Loucy (cell line): ENCODE measurements at regions not wholly inside any gene's neighbourhood (a gene's known extent, or its start where the extent isn't known, plus 50 kb on each side); places are given as distances from the start of the nearest gene placed in this dataset.
A peak's percentile ranks its signal among the peaks of the same experiment; 100 is the strongest.

Experiments
- H2AFZ ChIP-seq: fragments of 200-600 bp; sonication (generic); 2 replicates; pipeline ENCODE4 v1.6.0; 2016; ENCODE audit warnings: antibody characterized with exemption, mild to moderate bottlenecking, low read length, moderate library complexity
- H3F3A ChIP-seq: fragments of 200-600 bp; 2 replicates; pipeline ENCODE4 v1.6.0; 2016; ENCODE audit warnings: antibody characterized with exemption, low read depth, mild to moderate bottlenecking
- H3K27me3 ChIP-seq: fragments of 200-600 bp; sonication (generic); 2 replicates; pipeline ENCODE4 v1.6.1; 2014; ENCODE audit warnings: low read length, mild to moderate bottlenecking; ENCODE audit not compliant: insufficient read depth, poor library complexity, severe bottlenecking
- H3K36me3 ChIP-seq: fragments of 200-600 bp; sonication (generic); 2 replicates; pipeline ENCODE4 v1.6.1; 2016; ENCODE audit warnings: low read length; ENCODE audit not compliant: insufficient read depth
- H3K4me1 ChIP-seq: fragments of 200-600 bp; sonication (generic); 2 replicates; pipeline ENCODE4 v1.5.1; 2014; ENCODE audit warnings: low read length, mild to moderate bottlenecking; ENCODE audit not compliant: insufficient read depth, poor library complexity, severe bottlenecking
- H3K4me2 ChIP-seq: fragments of 200-600 bp; sonication (generic); 2 replicates; pipeline ENCODE4 v1.6.0; 2014; ENCODE audit warnings: antibody characterized with exemption, low read length, low read depth, mild to moderate bottlenecking; ENCODE audit not compliant: poor library complexity, severe bottlenecking
- H3K4me3 ChIP-seq: fragments of 200-600 bp; sonication (generic); 2 replicates; pipeline ENCODE4 v1.5.1; 2014; ENCODE audit warnings: low read length, mild to moderate bottlenecking, mixed read lengths; ENCODE audit not compliant: poor library complexity, severe bottlenecking
- H3K79me2 ChIP-seq: fragments of 200-600 bp; sonication (generic); 2 replicates; pipeline ENCODE4 v1.6.1; 2014; ENCODE audit warnings: low read length; ENCODE audit not compliant: insufficient read depth
- H3K9ac ChIP-seq: fragments of 200-600 bp; sonication (generic); 2 replicates; pipeline ENCODE4 v1.6.0; 2014; ENCODE audit warnings: mild to moderate bottlenecking, low read depth, low read length, moderate library complexity; ENCODE audit not compliant: poor library complexity, severe bottlenecking
- H3K9me2 ChIP-seq: fragments of 200-600 bp; sonication (generic); replicated peaks from 2 replicates; pipeline ENCODE4 v1.6.1; 2016; ENCODE audit warnings: low read depth, low read length, mixed read lengths
- H3K9me3 ChIP-seq: fragments of 200-600 bp; sonication (generic); 2 replicates; pipeline ENCODE4 v1.6.1; 2014; ENCODE audit warnings: mild to moderate bottlenecking, antibody characterized with exemption, low read length, low read depth; ENCODE audit not compliant: insufficient read depth
- H4K20me1 ChIP-seq: fragments of 200-600 bp; sonication (generic); 2 replicates; pipeline ENCODE4 v1.6.0; 2014; ENCODE audit warnings: antibody characterized with exemption, low read length, mild to moderate bottlenecking; ENCODE audit not compliant: insufficient read depth, poor library complexity, severe bottlenecking
- EZH2phosphoT487 ChIP-seq: fragments of 200-600 bp; IDR thresholded peaks from 2 replicates; pipeline ENCODE4 v1.6.1; 2018; ENCODE audit warnings: antibody characterized with exemption, mild to moderate bottlenecking, moderate library complexity, borderline replicate concordance
- TF ChIP-seq, protein P1 (sequence below): fragments of 200-600 bp; sonication (generic); conservative IDR thresholded peaks from 2 replicates; pipeline ENCODE4 v1.5.1; 2014; ENCODE audit warnings: mild to moderate bottlenecking, antibody characterized with exemption, low read length

DNA sequence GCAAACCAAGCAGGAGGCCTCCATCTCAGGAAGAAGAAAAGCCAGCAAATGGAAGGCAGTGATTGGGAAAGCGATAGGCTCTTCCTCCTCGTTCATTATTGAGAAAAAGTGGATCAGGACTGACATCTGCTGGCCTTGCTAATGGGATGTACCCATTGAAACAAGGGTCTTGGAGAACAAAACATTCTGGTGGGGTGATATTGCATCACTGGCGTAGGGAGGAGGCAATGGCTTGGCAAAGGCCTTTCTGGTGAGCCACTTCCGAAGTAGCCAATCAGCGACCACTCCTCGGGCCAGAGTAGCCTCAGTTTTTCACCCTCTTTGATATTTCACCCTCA is 86.7 kb upstream of the NFIB start:
- H3K36me3 ChIP-seq = no peaks in the 10 kb centered on the region
- no peaks in the 10 kb centered on the region for H3K4me1 ChIP-seq
- no peaks in the 10 kb centered on the region for H4K20me1 ChIP-seq
- no peak overlapping the region for H3K9ac ChIP-seq
- H3K4me2 ChIP-seq = no peak overlapping the region
- TF ChIP-seq, protein P1, sequence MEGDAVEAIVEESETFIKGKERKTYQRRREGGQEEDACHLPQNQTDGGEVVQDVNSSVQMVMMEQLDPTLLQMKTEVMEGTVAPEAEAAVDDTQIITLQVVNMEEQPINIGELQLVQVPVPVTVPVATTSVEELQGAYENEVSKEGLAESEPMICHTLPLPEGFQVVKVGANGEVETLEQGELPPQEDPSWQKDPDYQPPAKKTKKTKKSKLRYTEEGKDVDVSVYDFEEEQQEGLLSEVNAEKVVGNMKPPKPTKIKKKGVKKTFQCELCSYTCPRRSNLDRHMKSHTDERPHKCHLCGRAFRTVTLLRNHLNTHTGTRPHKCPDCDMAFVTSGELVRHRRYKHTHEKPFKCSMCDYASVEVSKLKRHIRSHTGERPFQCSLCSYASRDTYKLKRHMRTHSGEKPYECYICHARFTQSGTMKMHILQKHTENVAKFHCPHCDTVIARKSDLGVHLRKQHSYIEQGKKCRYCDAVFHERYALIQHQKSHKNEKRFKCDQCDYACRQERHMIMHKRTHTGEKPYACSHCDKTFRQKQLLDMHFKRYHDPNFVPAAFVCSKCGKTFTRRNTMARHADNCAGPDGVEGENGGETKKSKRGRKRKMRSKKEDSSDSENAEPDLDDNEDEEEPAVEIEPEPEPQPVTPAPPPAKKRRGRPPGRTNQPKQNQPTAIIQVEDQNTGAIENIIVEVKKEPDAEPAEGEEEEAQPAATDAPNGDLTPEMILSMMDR = peak; percentile 34
- TF ChIP-seq EZH2phosphoT487 = no peak
- no peaks in the 10 kb centered on the region for H3F3A ChIP-seq
- no peaks in the 10 kb centered on the region for H3K9me3 ChIP-seq
- no peaks in the 10 kb centered on the region for H3K9me2 ChIP-seq
- no peak overlapping the region for H2AFZ ChIP-seq
- no peaks in the 10 kb centered on the region for H3K79me2 ChIP-seq
- H3K4me3 ChIP-seq = no peak overlapping the region
- no peaks in the 10 kb centered on the region for H3K27me3 ChIP-seq

DNA sequence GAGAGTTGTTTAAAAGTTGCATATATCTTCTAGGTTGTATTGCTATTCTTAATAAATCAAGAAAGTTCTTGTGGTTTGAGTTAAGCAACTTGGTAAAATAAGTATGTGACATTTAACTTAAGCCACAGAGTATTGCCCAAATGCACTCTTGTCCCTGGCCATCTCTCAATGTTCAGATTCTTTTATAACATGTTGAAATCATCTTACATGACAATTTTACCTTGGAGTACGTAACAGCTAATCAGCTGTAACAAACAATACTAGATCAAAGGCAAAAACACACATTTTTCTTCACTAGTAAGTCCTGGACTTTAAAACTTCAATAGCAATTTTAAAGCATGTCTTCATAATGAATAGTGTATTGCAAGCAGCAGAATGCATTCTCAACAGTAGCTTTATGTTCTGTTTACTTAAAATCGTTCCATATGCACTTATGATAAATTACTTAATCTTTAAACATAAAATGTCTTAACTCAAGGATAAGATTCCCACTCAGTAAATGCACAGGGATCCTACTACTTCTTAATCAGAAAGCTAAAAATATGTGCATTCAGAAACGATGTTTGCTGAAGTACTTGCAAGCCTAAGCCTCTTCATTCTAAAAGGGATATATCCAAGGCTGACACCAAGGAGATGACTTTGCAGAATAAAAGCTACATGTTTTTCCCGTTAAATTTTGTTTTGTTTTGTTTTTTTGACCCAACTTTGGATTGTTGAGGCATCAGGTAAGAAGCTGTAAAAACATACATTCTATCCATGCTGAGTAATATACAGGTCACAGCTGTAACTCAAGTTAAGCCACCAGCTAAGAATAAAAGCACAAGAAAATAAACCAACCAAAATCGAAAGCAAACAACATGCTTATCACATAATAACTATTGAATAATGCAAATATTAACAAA is 86.1 kb upstream of the NFIB start:
- no peak for TF ChIP-seq EZH2phosphoT487
- no peak overlapping the region for H3K9ac ChIP-seq
- no peaks in the 10 kb centered on the region for H3F3A ChIP-seq
- H3K4me3 ChIP-seq = no peak overlapping the region
- no peaks in the 10 kb centered on the region for H3K27me3 ChIP-seq
- no peak overlapping the region for H2AFZ ChIP-seq
- no peaks in the 10 kb centered on the region for H3K36me3 ChIP-seq
- H3K9me2 ChIP-seq = no peaks in the 10 kb centered on the region
- H3K79me2 ChIP-seq = no peaks in the 10 kb centered on the region
- H3K4me2 ChIP-seq = no peak overlapping the region
- H4K20me1 ChIP-seq = no peaks in the 10 kb centered on the region
- no peaks in the 10 kb centered on the region for H3K9me3 ChIP-seq
- no peaks in the 10 kb centered on the region for H3K4me1 ChIP-seq

DNA sequence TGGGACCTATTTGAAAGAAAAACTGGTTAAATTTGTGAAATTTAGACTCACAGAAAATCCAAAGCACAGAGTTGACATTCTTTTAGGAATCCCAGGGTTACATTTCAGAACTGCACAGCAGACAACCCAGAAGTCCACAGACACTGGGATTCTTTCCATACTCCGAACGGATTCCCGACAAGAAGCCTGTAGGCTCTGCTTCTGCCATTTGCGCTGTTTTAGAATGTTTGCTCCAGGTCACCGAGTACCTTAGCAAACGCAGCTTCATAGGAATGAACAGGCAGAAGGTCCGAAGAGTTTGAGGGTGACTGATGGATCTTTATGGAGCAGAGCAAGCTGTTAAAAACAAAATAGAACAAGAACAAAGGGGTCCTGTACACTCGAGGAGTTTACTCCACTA is 84.5 kb upstream of the NFIB start:
- no peak overlapping the region for H3K9ac ChIP-seq
- H3K27me3 ChIP-seq = no peaks in the 10 kb centered on the region
- no peaks in the 10 kb centered on the region for H3K79me2 ChIP-seq
- TF ChIP-seq, protein P1 = no peak
- no peak for TF ChIP-seq EZH2phosphoT487
- no peaks in the 10 kb centered on the region for H4K20me1 ChIP-seq
- no peaks in the 10 kb centered on the region for H3K9me2 ChIP-seq
- no peaks in the 10 kb centered on the region for H3K36me3 ChIP-seq
- H3K4me3 ChIP-seq = no peak overlapping the region
- no peak overlapping the region for H2AFZ ChIP-seq
- 0 out of 2 replicates have a peak, but pooled peaks cover 5% of the 10 kb centered on the region for H3K9me3 ChIP-seq
- H3K4me2 ChIP-seq = no peak overlapping the region
- no peaks in the 10 kb centered on the region for H3F3A ChIP-seq
- no peaks in the 10 kb centered on the region for H3K4me1 ChIP-seq
